Chondrocyte (in vitro differentiated cells): ENCODE measurements at regions not wholly inside any gene's neighbourhood (a gene's known extent, or its start where the extent isn't known, plus 50 kb on each side); places are given as distances from the start of the nearest gene placed in this dataset.

ENCODE experiments used
- DNase-seq: peaks from one replicate; pipeline ENCODE4 v3.0.0; 2021; ENCODE audit warnings: mixed read lengths, low spot score
- H3K27ac Mint-ChIP-seq: one replicate; pipeline ENCODE4 v1.8.0; 2021; ENCODE audit warnings: mild to moderate bottlenecking, moderate library complexity, mixed read lengths; ENCODE audit not compliant: unreplicated experiment
- H3K27me3 Mint-ChIP-seq: 2 replicates; pipeline ENCODE4 v1.8.0; 2021; ENCODE audit warnings: low read depth, mixed read lengths
- H3K36me3 Mint-ChIP-seq: 2 replicates; pipeline ENCODE4 v1.8.0; 2021; ENCODE audit warnings: low read depth, mixed read lengths
- H3K4me1 Mint-ChIP-seq: 2 replicates; pipeline ENCODE4 v1.8.0; 2021; ENCODE audit warnings: low read depth, mild to moderate bottlenecking, mixed read lengths
- H3K4me3 Mint-ChIP-seq: one replicate; pipeline ENCODE4 v1.8.0; 2021; ENCODE audit warnings: mild to moderate bottlenecking, moderate library complexity, mixed read lengths; ENCODE audit not compliant: unreplicated experiment
- H3K9me3 Mint-ChIP-seq: 2 replicates; pipeline ENCODE4 v1.8.0; 2021; ENCODE audit warnings: low read depth, mixed read lengths
- TF ChIP-seq, protein P1 (sequence below): fragments of 200-600 bp; sonication (generic); IDR thresholded peaks from 2 replicates; pipeline ENCODE4 v1.5.0; 2021; ENCODE audit warnings: antibody characterized with exemption, mild to moderate bottlenecking, moderate library complexity

DNA sequence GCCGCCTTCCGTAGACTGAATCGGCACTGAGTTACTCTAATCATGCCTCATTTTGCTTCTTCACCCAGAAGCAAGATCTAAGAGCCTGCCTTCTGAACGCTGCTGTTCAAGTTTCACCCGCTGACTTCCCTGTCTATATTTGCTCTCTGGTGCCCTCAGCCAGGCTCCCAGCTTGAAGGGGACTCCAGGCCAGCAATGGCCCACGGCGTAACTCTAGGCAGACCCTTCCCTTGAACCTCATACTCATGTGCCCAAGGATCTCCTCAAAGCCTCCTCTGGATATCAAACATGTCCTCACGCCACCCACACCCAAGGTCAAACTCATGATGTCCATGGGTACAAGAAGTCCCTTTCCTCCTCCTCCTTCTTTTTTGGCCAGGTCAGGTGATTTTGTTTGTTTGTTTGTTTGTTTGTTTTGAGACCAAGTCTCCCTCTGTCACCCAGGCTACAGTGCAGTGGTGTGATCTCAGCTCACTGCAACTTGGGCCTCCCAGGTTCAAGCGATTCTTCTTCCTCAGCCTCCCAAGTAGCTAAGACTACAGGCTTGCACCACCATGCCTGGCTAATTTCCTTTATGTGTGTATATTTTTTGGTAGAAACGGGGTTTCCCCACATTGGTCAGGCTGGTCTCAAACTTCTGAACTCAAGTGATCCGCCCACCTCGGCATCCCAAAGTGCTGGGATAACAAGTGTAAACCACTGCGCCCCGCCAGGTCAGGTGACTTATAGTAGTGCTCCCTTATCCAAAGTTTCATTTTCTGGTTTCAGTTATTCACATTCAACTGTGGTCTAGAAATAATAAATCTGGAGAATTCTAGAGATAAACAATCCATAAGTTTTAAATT lies 239.0 kb downstream of the SYK start:
- Mint-ChIP-seq H3K27ac (no peak overlapping the region), H3K9me3 (no peaks in the 10 kb centered on the region), H3K27me3 (no peaks in the 10 kb centered on the region), H3K4me1 (peaks cover 18% of the 10 kb centered on the region), H3K36me3 (no peaks in the 10 kb centered on the region), H3K4me3 (no peak overlapping the region)
- TF ChIP-seq, protein P1, sequence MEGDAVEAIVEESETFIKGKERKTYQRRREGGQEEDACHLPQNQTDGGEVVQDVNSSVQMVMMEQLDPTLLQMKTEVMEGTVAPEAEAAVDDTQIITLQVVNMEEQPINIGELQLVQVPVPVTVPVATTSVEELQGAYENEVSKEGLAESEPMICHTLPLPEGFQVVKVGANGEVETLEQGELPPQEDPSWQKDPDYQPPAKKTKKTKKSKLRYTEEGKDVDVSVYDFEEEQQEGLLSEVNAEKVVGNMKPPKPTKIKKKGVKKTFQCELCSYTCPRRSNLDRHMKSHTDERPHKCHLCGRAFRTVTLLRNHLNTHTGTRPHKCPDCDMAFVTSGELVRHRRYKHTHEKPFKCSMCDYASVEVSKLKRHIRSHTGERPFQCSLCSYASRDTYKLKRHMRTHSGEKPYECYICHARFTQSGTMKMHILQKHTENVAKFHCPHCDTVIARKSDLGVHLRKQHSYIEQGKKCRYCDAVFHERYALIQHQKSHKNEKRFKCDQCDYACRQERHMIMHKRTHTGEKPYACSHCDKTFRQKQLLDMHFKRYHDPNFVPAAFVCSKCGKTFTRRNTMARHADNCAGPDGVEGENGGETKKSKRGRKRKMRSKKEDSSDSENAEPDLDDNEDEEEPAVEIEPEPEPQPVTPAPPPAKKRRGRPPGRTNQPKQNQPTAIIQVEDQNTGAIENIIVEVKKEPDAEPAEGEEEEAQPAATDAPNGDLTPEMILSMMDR = no peak
- no peak for DNase-seq

DNA sequence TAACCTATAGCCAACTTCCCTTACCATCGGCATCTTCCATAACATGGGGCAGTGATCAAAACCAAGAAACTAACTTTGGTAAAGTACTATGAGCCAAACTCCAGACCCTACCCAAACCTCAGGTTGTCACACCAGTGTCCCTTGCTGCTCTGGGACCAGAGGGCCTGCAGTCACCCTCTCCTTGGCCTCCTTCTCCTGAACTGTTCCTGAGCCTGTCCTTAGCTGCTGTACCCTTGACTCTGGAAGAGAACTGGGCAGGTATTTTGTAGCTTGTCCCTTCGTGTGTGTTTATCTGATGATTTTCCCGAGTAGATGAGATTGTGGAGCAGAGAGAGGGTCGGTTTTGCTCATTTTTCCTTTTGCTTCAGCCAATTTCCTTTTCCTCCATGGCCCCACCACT lies 240.4 kb downstream of the SYK start:
- H3K9me3 Mint-ChIP-seq = no peaks in the 10 kb centered on the region
- DNase-seq = no peak

DNA sequence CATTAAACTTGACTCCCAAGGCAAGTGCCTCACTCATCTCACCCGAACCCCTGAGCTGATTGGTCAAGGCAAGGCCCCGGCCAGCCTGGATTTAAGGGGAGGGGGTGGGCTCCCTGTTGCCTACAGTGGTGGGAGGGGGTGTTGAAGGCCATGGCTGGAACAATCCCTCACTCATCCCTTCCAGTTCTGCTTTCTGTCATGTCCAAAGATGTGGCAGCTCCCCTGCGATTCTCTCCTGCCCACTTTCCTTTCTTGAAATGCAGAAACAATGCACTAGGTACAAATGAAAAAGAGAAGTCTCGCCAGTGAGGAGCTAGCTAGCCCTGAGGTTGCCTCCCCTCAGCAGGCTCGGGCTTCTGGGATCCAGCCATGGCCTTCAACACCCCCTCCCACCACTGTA lies 240.9 kb downstream of the SYK start:
- H3K36me3 Mint-ChIP-seq = no peaks in the 10 kb centered on the region
- H3K9me3 Mint-ChIP-seq = no peaks in the 10 kb centered on the region
- peaks cover 15% of the 10 kb centered on the region for H3K4me1 Mint-ChIP-seq
- no peak overlapping the region for H3K27ac Mint-ChIP-seq
- no peak for DNase-seq
- TF ChIP-seq, protein P1 = no peak
- H3K4me3 Mint-ChIP-seq = no peak overlapping the region
- H3K27me3 Mint-ChIP-seq = no peaks in the 10 kb centered on the region

More for the DNA sequence above, 240.4 kb downstream of the SYK start:
- peaks cover 17% of the 10 kb centered on the region for H3K4me1 Mint-ChIP-seq
- no peak overlapping the region for H3K27ac Mint-ChIP-seq
- H3K36me3 Mint-ChIP-seq = no peaks in the 10 kb centered on the region
- TF ChIP-seq, protein P1 = no peak
- H3K4me3 Mint-ChIP-seq = no peak overlapping the region
- no peaks in the 10 kb centered on the region for H3K27me3 Mint-ChIP-seq

DNA sequence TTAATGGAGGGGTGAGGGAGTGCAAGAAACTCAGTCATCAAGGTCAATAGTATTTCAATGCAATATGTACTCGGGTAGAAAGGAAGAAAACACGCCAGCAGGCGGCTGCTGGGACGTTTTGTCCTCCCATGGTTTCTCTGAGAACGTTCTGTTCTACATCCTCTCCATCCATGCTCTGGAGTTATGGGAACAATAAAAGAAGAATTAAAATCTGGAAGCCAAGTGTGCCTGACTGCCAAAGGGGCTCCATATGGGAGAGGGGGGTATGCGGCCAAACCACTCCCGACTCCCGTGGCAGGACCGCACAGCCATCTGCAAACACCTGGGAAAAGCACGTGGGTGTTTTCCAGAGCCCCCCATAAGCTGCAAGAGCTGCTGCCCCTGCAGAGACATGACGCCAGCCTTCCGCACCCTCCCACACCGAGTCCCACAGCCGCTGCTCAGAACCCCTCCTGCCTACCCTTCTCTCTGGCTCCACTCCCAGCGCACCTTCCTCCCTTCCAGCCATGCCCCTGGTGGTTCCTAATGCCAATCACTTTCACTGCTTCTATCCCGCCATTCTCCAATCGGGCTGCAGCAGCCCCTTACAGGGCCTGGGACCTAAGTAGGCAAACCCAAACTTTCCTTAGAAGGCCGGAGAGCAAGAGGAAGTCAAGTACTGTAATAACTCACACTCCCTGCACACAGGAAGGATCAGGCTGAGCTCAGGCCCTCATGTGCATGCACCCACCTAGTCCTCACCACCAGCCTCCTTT lies 241.6 kb downstream of the SYK start:
- peaks cover 15% of the 10 kb centered on the region for H3K4me1 Mint-ChIP-seq
- no peak overlapping the region for H3K4me3 Mint-ChIP-seq
- DNase-seq = no peak
- no peaks in the 10 kb centered on the region for H3K27me3 Mint-ChIP-seq
- TF ChIP-seq, protein P1 = no peak
- no peak overlapping the region for H3K27ac Mint-ChIP-seq
- no peaks in the 10 kb centered on the region for H3K36me3 Mint-ChIP-seq
- no peaks in the 10 kb centered on the region for H3K9me3 Mint-ChIP-seq

DNA sequence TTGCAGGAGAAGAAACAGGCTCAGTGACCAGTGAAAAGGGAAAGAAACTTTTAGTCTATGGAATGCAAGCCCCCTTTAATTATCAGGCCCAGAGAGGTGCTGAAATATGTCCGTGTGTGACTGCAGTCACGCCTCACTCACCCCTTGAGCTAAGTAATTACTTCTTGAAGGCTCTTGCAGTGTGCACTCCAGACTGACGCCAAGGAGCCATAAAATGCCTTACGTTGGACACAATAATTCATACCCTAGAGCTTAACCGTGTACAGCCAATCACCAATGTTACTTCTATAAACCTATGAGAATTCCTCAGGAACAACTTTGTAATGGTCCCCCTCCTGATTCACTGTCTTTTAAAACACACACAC lies 242.2 kb downstream of the SYK start:
- Mint-ChIP-seq H3K27ac (no peak overlapping the region), H3K9me3 (no peaks in the 10 kb centered on the region), H3K4me3 (no peak overlapping the region), H3K27me3 (no peaks in the 10 kb centered on the region), H3K36me3 (no peaks in the 10 kb centered on the region), H3K4me1 (peaks cover 15% of the 10 kb centered on the region)
- TF ChIP-seq, protein P1 = no peak
- DNase-seq = no peak
